ENCODE measurements at regions not wholly inside any gene's neighbourhood (a gene's known extent, or its start where the extent isn't known, plus 50 kb on each side); places are given as distances from the start of the nearest gene placed in this dataset.

DNA sequence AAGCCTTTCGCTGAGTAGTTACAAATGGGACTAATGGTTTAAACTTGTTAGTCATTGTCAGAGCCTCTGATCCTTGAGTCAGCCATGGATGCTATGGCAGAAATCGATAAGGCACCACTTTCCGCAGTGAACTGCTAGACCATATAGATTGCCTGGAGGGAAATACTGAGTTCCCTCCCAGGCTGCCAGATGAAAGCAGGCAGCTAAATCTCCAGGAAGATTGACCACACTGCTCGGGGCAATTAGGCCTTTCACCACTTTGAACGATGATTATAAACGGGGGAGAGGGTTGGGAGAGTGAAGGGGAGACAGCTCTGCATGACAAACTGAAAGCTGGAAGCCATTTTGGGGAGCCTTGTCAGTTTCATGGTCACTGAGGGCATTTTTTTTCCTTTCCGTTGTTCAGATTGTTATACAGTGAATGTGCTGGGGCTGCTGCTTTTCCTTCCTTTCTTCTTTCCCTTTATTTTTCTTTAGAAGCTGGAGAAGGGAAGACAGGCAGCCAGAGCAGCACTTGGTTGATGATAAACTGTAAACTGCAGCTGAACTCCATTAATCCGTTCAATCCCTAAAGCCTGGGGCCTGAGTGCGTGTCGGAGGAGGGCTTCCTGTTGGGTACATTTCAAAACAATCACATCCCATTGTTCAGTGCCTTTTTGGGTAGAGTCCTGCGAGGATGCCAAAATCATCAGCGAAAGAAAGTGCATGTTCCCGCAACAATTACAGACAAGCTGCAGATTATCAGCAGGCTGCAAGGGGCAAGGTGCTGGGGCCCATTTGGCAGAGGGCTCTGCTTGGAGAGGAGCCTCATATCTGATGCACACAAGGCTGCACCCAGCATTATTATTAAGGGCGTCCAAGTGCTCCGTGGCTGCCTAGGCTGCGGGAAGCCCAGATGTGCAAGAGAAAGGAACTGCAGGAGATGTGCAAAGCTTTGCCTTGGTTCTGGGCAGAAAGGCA lies 308.4 kb downstream of the PSAT1 start:
- no peak for DNase-seq

- DNase-seq, result no peak
Observed at GRCh38 chr9:78606001-78606379, 309.1 kb downstream of the PSAT1 start.

GRCh38 chr9:78607853-78608252 lies 310.9 kb downstream of the PSAT1 start:
- no peak for DNase-seq

- DNase-seq, result peak; percentile 54
Observed at GRCh38 chr9:78609450-78609849, 312.5 kb downstream of the PSAT1 start.

- DNase-seq, result no peak
Observed at GRCh38 chr9:78612091-78612490, 315.2 kb downstream of the PSAT1 start.

- no peak for DNase-seq
Observed at GRCh38 chr9:78613006-78613405, 316.1 kb downstream of the PSAT1 start.

- DNase-seq, result no peak
Observed at GRCh38 chr9:78614892-78615291, 318.0 kb downstream of the PSAT1 start.

GRCh38 chr9:78615372-78615771 lies 318.4 kb downstream of the PSAT1 start:
- no peak for DNase-seq

DNA sequence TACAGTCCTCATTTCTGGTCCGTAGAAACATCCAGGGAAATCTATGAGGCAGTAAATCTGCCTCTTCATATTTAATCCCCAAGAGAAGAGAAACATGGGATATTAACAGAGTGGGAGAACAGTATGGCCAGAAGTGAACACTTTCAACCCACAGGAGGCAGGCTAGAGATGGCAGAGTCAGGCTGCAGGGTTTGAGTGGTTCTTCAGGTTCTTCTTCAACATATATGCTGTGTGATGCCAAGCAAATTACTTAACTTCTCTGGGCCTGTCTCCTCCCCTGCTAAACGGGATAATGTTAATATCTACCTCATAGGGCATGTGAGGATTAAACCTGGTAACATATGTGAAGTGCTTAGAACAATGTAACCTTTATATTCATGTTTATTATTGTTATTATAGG lies 321.8 kb downstream of the PSAT1 start:
- DNase-seq, result no peak

- no peak for DNase-seq
Observed at GRCh38 chr9:78620303-78620702, 323.4 kb downstream of the PSAT1 start.

DNA sequence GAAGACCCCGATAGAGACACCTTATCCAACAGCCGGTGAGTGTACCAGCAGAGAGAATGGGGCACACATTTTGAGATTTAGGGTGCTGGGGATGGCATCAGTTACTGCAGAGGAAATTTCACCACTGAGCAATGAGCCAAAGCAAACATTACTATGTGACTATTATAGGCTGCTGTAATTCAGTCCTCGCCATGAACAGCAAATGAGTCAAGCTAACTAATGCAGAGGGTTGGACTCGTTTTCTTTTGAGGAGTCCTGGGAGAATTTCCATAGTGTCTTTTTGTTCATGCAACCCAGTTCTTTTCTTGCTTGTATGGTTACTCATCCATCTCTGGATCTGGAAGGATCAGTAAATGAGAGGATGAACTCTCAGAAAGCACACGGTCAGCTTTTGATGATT lies 323.8 kb downstream of the PSAT1 start:
- DNase-seq, result no peak

DNA sequence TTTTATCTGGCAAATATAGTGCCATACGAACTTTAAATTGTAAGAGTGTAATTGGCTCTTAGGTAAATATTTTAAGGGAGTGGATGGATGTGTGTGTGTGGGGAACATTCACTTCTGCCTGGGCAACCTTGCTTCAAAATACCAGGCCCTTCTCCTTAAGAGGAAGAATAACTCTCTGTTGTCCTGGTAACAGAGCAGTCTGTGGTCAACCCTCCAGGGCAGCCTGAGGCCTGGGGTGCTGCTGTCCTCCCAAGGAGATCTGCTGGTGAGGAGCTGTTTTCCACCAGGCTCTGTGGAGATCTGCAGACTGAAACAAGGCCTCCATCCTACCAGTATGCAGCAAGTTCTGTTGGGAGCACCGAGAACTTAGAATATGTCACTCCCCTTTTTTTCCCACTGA lies 325.2 kb downstream of the PSAT1 start:
- no peak for DNase-seq

DNA sequence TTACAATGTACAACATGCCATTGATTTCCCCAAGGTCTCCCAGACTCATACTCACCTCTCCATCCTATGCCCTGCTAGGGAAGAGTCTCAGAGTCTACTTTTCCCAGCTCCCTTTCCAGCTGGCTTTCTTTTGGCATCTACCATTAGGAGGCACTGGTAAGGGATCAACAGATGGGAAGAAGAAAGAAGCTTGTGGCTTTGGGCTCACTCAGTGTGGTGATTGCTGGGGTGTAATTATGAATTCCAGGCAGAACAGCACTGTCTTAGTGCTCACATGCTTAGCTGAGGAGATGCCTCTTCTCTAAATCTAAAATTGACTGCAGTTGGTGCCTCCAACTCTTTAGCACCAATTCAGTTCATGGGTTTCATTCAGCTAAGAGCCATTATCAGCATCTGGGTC lies 330.0 kb downstream of the PSAT1 start:
- DNase-seq, result no peak

DNA sequence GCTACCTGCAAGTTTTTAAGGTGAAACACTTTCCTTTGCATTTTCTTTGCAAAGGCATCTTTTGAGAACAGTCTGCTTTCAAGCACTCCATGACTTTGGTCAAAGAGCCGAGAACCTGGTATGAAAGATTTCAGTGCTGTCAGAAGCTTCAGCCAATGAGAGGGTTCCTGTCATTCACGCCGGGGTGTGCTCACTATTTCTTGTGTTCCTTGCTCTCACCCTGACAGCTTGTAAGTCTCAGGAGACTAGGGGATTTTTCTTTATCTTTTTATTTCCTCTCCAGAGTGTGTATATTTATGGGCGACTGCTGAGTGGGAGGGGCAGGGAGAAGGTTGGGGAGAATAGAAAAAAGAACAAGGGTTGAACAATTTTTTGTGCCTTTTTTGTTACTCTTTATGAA lies 334.0 kb downstream of the PSAT1 start:
- DNase-seq, result no peak

GRCh38 chr9:78640728-78641127 lies 343.8 kb downstream of the PSAT1 start:
- no peak for DNase-seq

DNA sequence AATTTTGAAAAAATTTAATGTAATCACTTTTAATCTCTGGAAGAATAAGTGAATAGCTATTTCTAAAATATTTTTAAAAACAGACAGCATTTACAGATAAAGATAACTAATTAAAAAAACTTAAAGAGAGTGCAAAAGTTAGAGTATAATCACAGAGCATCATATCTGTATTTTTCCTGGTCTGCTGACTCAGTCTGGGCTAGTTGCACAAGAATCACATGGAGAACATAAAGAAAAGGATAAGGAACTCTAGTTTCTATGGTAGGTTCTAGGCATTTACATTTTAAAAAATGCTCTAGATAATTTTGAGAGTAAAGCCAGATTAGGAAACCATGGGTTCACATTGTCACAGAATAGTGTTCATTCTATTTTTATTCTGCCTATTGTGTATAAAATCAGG lies 347.4 kb downstream of the PSAT1 start:
- DNase-seq, result no peak

DNA sequence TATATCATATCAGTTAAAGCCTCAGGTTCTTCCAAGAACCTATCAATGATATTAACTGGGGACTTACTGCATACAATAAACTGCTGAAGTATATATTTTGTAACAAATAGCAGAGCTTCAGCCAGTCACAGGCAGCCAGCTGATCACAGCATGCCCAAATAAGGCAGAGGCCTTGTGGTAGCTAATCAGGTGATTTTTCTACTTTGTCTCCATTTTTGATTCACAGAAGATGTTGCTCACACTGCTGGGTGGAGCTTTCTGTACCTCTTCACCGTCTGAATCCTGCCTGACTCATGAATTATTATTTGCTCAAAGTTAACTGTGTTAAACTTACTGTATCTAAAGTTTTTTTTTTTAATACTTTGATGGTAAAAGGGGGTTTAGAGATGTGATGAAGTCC lies 357.4 kb downstream of the PSAT1 start:
- no peak for DNase-seq

- no peak for DNase-seq
Observed at GRCh38 chr9:78663369-78663768, 366.4 kb downstream of the PSAT1 start.

DNA sequence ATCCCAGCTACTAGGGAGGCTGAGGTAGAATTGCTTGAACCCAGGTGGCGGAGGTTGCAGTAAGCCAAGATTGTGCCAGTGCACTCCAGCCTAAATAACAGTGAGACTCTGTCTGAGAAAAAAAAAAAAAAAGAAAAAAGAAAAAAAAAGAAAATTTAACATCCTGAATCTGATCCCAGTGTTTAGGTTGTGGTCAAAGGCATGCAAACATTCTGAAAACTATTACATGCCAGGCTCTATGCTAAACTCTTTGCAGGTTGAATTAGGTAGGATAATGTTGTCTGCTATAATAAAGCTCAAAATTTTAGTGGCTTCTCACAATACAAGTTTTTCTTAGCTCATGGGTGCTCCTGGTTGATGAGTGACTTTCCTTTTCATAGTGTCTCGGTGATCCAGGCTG lies 367.4 kb downstream of the PSAT1 start:
- no peak for DNase-seq

DNA sequence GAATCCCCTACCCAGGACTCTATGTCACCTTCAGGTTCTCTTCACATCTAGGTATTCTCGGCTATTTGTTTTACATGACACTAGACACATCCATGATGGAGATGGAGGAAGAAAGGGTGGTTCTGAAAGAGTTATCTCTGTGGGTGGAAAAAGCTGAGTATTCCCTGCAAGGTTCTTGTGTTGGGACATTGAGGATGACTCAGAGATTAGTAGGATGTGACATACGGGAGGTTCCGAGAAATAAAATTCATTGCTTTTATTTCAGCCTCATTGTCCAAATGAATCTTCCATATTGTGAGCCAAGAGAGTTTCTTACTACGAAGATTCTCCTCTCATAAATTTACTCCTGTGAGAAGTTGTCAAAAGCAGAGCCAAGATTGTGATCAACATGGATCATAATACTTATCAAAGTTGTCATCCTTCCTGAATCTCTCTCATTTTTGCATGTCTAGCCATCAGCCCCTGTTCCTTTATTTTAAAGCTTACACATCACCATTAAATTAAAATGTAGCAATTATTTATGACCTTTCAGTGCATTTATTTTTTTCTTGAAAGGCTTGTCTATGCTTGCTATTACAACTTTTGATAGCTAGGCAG lies 370.0 kb downstream of the PSAT1 start:
- DNase-seq, result no peak

- no peak for DNase-seq
Observed at GRCh38 chr9:78668148-78668832, 371.4 kb downstream of the PSAT1 start.

DNA sequence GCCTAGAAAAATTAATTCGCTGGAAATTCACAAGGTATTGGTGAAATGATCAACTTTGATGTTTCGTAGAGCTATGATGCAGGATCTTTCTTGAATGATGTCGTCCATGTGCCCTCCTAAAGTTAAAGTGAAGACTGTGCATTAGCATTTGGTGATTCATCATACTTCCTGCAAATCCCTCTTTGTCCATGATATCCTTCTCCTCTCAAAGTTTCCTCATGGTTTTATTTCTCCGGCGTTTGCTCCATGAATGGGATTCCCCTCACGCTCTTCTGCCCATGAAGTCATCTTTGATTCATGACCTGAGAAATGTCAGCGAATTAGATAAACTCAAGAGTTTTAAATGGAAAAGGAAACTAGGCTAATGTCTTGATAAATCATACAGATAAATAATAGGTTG lies 372.7 kb downstream of the PSAT1 start:
- no peak for DNase-seq

- no peak for DNase-seq
Observed at GRCh38 chr9:78671785-78672184, 374.9 kb downstream of the PSAT1 start.

DNA sequence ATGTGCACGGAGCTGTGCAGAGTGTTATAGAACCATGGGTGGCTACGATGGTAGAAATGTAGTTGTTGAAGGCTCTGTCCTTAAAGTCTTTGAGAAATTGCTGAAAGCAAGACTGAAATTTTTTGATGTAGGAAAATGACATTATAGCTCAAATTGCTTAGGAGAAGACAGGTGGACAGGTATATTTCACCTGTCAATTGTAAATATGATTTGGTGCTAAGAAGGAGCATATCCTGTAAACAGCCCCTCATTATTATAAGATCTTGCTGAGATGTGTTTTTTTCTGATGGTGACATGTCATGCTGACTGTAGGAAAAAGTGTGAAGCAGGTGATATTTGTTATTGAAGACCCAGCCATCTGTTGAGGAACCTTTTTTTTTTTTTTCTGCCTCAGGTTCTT lies 377.9 kb downstream of the PSAT1 start:
- no peak for DNase-seq
